ENCODE measurements at regions not wholly inside any gene's neighbourhood (a gene's known extent, or its start where the extent isn't known, plus 50 kb on each side); places are given as distances from the start of the nearest gene placed in this dataset.

GRCh38 chr4:125707397-125707796 is 392.6 kb downstream of the FAT4 start:
- in situ Hi-C loops (cut with HindIII; ENCODE audit: low pct_unique_long_range_greater_than_20kb, low sequenced_read_pairs): no loop called here
- no peak for DNase-seq (ENCODE audit: low read depth)

GRCh38 chr4:125710766-125711165 is 396.0 kb downstream of the FAT4 start:
- no peak for DNase-seq (ENCODE audit: low read depth)
- in situ Hi-C loops (cut with HindIII; ENCODE audit: low pct_unique_long_range_greater_than_20kb, low sequenced_read_pairs): no loop called here

DNA sequence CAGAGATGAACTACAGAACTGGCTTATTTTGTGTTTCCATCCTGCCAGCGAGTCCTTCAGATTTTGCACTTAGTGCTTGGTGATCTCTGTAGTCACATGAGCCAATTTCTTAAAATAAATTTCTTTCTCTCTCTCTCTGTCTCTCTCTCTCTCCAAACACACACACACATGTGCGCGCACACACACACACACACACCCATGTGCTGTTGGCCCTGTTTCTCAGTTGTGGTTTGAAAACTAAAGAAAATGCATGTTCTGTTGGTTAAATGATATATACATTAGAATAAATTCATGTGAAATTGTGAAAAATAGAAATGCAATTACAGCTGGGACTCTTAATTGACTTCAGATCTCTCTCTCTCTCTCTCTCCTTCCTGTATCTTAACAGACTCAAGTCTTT is 399.3 kb downstream of the FAT4 start:
- in situ Hi-C loops (cut with HindIII; ENCODE audit: low pct_unique_long_range_greater_than_20kb, low sequenced_read_pairs): no loop called here
- DNase-seq (ENCODE audit: low read depth): no peak

DNA sequence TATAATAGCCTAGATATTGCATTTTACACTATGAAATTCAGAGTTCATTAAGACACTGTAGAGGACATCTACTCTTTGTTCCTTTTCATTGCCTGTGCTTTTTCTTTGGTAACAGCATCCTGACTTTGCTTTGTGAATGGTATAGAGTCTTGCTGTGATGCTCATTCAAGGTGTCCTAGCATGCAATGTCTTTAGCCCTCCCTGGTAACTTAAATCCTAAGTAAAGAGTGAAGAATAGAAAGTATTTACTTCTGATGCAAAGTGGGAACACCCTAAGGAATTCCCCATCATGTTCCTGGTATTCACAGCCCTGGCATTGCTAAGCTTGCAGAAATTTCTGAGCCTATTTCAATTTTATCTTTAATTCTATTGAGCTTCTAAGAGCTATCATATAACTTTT is 400.1 kb downstream of the FAT4 start:
- in situ Hi-C loops (cut with HindIII; ENCODE audit: low pct_unique_long_range_greater_than_20kb, low sequenced_read_pairs): no loop called here
- DNase-seq (ENCODE audit: low read depth): no peak

DNA sequence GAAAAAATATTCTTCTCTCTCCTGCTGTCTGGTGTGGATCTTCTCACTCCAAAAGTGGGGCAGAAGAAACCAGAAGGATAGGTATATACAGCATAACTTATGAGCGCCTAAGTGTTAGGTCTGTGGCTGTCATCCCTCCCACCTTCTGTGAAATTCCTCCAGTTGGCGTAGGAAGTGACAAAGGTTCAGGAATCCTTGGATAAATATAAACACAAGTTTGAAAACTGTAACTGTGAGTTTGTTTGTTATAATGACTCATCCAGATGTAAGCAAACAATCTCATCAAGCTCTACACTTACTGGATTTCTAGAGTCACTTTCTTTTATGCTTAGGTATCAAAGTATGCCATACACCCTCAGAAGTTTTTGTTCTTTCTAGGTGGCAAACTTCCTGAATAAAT is 405.2 kb downstream of the FAT4 start:
- DNase-seq (ENCODE audit: low read depth): peak; percentile 72
- in situ Hi-C loops (cut with HindIII; ENCODE audit: low pct_unique_long_range_greater_than_20kb, low sequenced_read_pairs): no loop called here

DNA sequence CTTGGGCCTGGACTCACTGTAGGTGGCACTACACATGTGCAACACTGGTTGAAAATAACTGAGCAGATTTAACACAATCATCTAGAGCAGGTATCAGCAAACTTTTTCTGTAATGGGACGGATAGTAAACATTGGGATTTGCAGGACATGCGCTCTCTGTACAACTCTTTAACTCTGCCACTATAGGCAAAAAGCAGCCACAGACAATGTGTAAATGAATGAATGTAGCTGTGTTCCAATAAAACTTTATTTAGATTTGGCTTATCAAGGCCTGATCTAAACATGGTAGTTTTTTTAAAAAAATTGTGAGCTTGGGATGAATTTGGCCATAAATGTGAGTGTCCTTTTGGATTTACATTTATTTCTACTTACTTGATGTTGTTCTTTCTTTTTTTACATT is 407.3 kb downstream of the FAT4 start:
- in situ Hi-C loops (cut with HindIII; ENCODE audit: low pct_unique_long_range_greater_than_20kb, low sequenced_read_pairs): no loop called here
- no peak for DNase-seq (ENCODE audit: low read depth)

- DNase-seq (ENCODE audit: low read depth): no peak
- in situ Hi-C loops (cut with HindIII; ENCODE audit: low pct_unique_long_range_greater_than_20kb, low sequenced_read_pairs): no loop called here
Observed at GRCh38 chr4:125725957-125726525, 411.3 kb downstream of the FAT4 start.

GRCh38 chr4:125727931-125728330 is 413.2 kb downstream of the FAT4 start:
- DNase-seq (ENCODE audit: low read depth): no peak
- in situ Hi-C loops (cut with HindIII; ENCODE audit: low pct_unique_long_range_greater_than_20kb, low sequenced_read_pairs): no loop called here

- in situ Hi-C loops (cut with HindIII; ENCODE audit: low pct_unique_long_range_greater_than_20kb, low sequenced_read_pairs): no loop called here
- peak; percentile 79 for DNase-seq (ENCODE audit: low read depth)
Observed at GRCh38 chr4:125728568-125728967, 413.8 kb downstream of the FAT4 start.

- in situ Hi-C loops (cut with HindIII; ENCODE audit: low pct_unique_long_range_greater_than_20kb, low sequenced_read_pairs): no loop called here
- no peak for DNase-seq (ENCODE audit: low read depth)
Observed at GRCh38 chr4:125729171-125729570, 414.4 kb downstream of the FAT4 start.

DNA sequence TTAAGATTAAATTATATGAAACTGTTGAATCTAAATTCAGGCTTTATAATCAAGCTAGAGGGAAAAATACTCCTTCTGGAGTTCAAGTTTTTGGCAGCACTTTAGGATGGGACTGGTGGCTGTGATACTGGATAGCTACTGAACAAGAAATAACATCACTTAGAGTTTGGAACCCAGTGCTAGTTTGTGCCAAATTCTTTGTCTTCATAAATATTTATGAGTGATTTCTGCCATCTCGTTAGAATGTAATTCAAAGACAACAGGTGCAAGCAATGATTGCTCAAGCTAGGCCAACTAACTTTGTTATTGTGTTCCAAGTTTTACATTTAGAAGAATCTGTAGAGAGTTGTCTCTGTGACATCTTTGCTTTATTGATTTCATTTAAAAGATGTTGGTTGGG is 417.9 kb downstream of the FAT4 start:
- in situ Hi-C loops (cut with HindIII; ENCODE audit: low pct_unique_long_range_greater_than_20kb, low sequenced_read_pairs): no loop called here
- no peak for DNase-seq (ENCODE audit: low read depth)

GRCh38 chr4:125734504-125734903 is 419.7 kb downstream of the FAT4 start:
- in situ Hi-C loops (cut with HindIII; ENCODE audit: low pct_unique_long_range_greater_than_20kb, low sequenced_read_pairs): no loop called here
- no peak for DNase-seq (ENCODE audit: low read depth)

DNA sequence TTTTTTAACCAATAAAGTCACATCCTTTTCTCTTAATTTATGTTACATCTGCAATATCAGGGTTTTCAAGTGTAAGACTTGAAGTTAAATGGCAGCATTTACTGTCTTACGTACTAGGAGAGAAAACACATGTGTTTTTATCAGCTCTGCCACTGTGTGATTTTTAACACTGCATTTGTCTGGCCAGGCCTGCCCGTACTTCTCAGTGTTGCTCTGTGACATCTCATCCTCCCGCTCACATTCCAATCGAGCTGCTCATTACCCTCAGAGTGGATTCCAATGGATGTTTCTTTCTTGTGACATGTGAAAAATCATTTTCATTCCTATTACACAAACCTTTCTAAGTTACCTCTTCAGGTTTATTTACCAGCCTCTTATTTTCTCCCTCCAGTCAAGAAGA is 420.3 kb downstream of the FAT4 start:
- peak; percentile 73 for DNase-seq (ENCODE audit: low read depth)
- in situ Hi-C loops (cut with HindIII; ENCODE audit: low pct_unique_long_range_greater_than_20kb, low sequenced_read_pairs): no loop called here

GRCh38 chr4:125736057-125736456 is 421.3 kb downstream of the FAT4 start:
- in situ Hi-C loops (cut with HindIII; ENCODE audit: low pct_unique_long_range_greater_than_20kb, low sequenced_read_pairs): no loop called here
- peak; percentile 43 for DNase-seq (ENCODE audit: low read depth)

- in situ Hi-C loops (cut with HindIII; ENCODE audit: low pct_unique_long_range_greater_than_20kb, low sequenced_read_pairs): no loop called here
Observed at GRCh38 chr4:125739760-125740159, 425.0 kb downstream of the FAT4 start.

DNA sequence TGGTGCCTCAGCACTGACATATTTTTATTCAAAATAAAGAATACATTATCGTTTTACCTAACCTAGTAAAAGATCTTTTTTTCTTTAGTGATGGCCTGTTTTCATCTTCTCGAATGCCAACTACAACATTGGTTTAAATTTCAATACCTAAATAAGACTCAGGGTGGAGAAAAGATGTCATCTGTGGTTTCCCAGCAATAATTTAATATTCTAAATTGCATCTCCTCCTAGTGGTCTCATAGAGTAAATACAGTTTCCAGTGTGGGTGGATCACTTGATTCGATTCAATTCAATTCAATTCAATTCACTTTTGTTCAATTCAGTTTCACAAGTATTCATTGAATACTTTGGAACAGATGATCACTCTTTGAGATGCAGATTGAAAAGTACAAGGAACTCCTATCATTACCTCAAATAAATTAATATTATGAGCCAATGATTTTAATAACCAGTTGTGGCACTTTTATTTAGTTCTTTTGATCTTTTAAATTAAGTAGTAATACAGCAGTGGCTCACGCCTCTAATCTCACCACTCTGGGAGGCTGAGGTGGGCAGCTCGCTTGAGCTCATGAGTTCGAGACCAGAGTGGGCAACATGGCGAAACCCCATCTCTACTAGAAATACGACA is 427.2 kb downstream of the FAT4 start:
- peak; percentile 18 for DNase-seq (ENCODE audit: low read depth)
- in situ Hi-C loops (cut with HindIII; ENCODE audit: low pct_unique_long_range_greater_than_20kb, low sequenced_read_pairs): no loop called here

More at GRCh38 chr4:125739760-125740159, 425.0 kb downstream of the FAT4 start:
- no peak for DNase-seq (ENCODE audit: low read depth)

DNA sequence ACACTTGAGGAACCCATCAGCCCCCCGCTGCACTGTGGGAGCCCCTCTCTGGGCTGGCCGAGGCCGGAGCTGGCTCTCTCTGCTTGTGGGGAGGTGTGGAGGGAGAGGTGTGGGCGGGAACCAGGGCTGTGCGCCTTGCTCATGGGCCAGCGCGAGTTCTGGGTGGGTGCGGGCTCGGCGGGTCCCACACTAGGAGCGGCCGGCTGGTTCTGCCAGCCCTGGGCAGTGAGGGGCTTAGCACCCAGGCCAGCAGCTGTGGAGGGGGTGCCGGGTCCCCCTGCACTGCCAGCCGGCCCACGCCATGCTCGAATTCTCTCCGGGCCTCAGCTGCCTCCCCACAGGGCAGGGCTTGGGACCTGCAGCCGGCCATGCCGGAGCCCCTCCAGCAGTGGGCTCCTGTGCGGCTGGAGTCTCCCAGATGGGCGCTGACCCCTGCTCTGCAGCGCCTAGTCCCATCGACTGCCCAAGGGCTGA is 430.2 kb downstream of the FAT4 start:
- no peak for DNase-seq (ENCODE audit: low read depth)
- in situ Hi-C loops (cut with HindIII; ENCODE audit: low pct_unique_long_range_greater_than_20kb, low sequenced_read_pairs): no loop called here

- no peak for DNase-seq (ENCODE audit: low read depth)
- in situ Hi-C loops (cut with HindIII; ENCODE audit: low pct_unique_long_range_greater_than_20kb, low sequenced_read_pairs): no loop called here
Observed at GRCh38 chr4:125749354-125749753, 434.6 kb downstream of the FAT4 start.

- in situ Hi-C loops (cut with HindIII; ENCODE audit: low pct_unique_long_range_greater_than_20kb, low sequenced_read_pairs): no loop called here
- no peak for DNase-seq (ENCODE audit: low read depth)
Observed at GRCh38 chr4:125750399-125750798, 435.6 kb downstream of the FAT4 start.

- DNase-seq (ENCODE audit: low read depth): peak; percentile 30
- in situ Hi-C loops (cut with HindIII; ENCODE audit: low pct_unique_long_range_greater_than_20kb, low sequenced_read_pairs): no loop called here
Observed at GRCh38 chr4:125750828-125751466, 436.2 kb downstream of the FAT4 start.

Measured in Caki2 (cell line).